ENCODE measurements at regions not wholly inside any gene's neighbourhood (a gene's known extent, or its start where the extent isn't known, plus 50 kb on each side); places are given as distances from the start of the nearest gene placed in this dataset.

DNA sequence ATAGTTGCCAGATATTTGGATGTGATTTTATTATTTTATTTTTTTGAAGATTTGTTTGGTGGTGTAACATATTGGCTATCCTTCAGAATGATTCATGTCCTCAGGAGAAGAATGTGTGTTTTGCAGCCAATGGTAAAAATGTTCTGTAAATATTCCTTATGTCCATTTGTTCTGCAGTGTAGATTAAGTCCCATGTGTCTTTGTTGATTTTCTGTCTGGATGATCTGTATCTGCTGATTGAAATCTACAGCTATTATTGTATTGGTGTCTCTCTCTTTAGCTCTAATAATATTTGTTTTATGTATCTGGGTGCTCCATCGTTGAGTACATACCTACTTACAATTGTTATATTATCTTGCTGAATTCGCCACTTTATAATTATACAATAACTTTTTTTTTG, 1641.7 kb downstream of the OTOL1 start:
- no peak for ATAC-seq
- no peak for FAIRE-seq
- H3K27ac ChIP-seq, result no peak overlapping the region
- H3K4me1 ChIP-seq, result no peaks in the 10 kb centered on the region
- H3K4me2 ChIP-seq, result no peak overlapping the region
- 34% methylated on average over 2 of the region's 2 CpGs for WGBS (ENCODE audit: missing lambda C conversion rate)
- H3K9me3 ChIP-seq, result no peaks in the 10 kb centered on the region
- H3K4me3 ChIP-seq, result no peak overlapping the region
- no peak for DNase-seq (ENCODE audit: low read depth in 1 of 2, low spot score in 1 of 2)
- TF ChIP-seq NFE2L2 (conservative IDR thresholded peaks at IDR 0.05; ENCODE audit: low read length), result no peak
- TF ChIP-seq NPAS2 (CRISPR knock-in tag; IDR thresholded peaks at IDR 0.05; ENCODE audit: borderline replicate concordance), result no peak
- TF ChIP-seq, protein P1, sequence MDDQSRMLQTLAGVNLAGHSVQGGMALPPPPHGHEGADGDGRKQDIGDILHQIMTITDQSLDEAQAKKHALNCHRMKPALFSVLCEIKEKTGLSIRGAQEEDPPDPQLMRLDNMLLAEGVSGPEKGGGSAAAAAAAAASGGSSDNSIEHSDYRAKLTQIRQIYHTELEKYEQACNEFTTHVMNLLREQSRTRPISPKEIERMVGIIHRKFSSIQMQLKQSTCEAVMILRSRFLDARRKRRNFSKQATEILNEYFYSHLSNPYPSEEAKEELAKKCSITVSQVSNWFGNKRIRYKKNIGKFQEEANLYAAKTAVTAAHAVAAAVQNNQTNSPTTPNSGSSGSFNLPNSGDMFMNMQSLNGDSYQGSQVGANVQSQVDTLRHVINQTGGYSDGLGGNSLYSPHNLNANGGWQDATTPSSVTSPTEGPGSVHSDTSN (IDR thresholded peaks at IDR 0.05), result no peak
- no peak for TF ChIP-seq POLR2AphosphoS2 (conservative IDR thresholded peaks at IDR 0.05; ENCODE audit: low read length)
- TF ChIP-seq ZC3H11A (IDR thresholded peaks at IDR 0.05), result no peak
- no peak for TF ChIP-seq TP53 (CRISPR knock-in tag; IDR thresholded peaks at IDR 0.05)
- TF ChIP-seq FOSL2 (IDR thresholded peaks at IDR 0.05), result no peak
- no peak for TF ChIP-seq FOSL2 (CRISPR knock-in tag; IDR thresholded peaks at IDR 0.05)
- no peak for TF ChIP-seq BHLHE40 (IDR thresholded peaks at IDR 0.05; ENCODE audit: low read depth, low read length)
- no peak for TF ChIP-seq RCOR1 (IDR thresholded peaks at IDR 0.05; ENCODE audit: low read depth, low read length)
- TF ChIP-seq, protein P2, sequence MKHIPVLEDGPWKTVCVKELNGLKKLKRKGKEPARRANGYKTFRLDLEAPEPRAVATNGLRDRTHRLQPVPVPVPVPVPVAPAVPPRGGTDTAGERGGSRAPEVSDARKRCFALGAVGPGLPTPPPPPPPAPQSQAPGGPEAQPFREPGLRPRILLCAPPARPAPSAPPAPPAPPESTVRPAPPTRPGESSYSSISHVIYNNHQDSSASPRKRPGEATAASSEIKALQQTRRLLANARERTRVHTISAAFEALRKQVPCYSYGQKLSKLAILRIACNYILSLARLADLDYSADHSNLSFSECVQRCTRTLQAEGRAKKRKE (CRISPR knock-in tag; IDR thresholded peaks at IDR 0.05; ENCODE audit: low read depth), result no peak
- TF ChIP-seq, protein P3, sequence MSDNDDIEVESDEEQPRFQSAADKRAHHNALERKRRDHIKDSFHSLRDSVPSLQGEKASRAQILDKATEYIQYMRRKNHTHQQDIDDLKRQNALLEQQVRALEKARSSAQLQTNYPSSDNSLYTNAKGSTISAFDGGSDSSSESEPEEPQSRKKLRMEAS (IDR thresholded peaks at IDR 0.05), result no peak
- TF ChIP-seq MAFK (IDR thresholded peaks at IDR 0.05; ENCODE audit: partially characterized antibody), result no peak
- no peak for TF ChIP-seq EHMT2 (IDR thresholded peaks at IDR 0.05; ENCODE audit: low read depth)
- ChIA-PET CTCF (no interaction called here), POLR2A (no interaction called here)

DNA sequence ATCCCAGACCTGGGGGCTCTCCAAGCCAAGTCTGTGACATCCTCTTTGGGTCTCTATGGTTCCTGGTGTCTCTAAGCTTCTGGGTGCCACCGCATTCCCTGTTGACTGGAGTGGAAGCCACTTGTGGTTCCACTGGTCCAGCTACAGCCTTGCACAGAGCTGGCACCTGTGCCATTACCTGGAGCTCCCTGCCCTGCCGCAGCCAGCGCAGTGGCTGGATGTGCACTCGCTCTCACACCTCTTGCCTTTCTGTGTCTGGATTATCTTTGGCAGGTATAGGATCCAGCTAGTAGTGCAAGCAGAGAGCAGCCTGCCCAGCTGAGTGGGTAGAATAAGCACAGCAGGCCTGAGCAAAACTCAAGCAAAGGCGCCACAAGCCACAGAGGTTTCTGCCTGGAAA, 1635.5 kb downstream of the OTOL1 start:
- ATAC-seq (no peak), DNase-seq (ENCODE audit: low read depth in 1 of 2, low spot score in 1 of 2) (no peak), FAIRE-seq (no peak)
- Histone ChIP-seq H3K4me3 (no peak overlapping the region), H3K4me2 (no peak overlapping the region), H3K9me3 (peaks cover 8% of the 10 kb centered on the region), H3K27ac (no peak overlapping the region), H3K4me1 (no peaks in the 10 kb centered on the region)
- 55% methylated on average over 2 of the region's 5 CpGs for WGBS (ENCODE audit: missing lambda C conversion rate)
- no peak for TF ChIP-seq EHMT2 (IDR thresholded peaks at IDR 0.05; ENCODE audit: low read depth)
- TF ChIP-seq KDM1A (IDR thresholded peaks at IDR 0.05; ENCODE audit: low read depth), result no peak
- TF ChIP-seq ZNF302 (CRISPR knock-in tag; IDR thresholded peaks at IDR 0.05), result no peak
- no peak for TF ChIP-seq HOXB5 (CRISPR knock-in tag; IDR thresholded peaks at IDR 0.05)
- ChIA-PET POLR2A (no interaction called here), CTCF (interaction anchor here (1.4 kb wide), 1 partner anchor 295 kb away, joined by 3 read pairs; no protein-coding TSS in a partner anchor)

DNA sequence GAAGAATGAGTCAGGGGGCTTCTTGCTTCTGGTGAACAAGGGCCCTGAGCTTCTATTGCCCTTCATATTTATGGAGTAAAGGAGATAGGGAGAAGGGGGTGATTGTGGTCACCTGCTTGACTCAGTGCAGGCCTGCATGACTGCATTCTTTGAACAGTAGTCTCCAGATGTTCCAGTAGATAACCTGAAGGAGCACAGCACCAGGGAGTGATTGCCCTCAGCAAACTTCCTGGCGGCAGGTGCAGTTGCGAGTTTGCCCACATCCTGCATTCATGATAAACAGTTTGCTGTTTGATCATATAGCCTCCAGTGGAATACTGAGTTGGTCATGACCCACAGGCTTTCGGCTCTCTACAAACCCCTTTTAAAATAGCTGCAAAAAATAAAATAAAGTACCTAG, 1632.7 kb downstream of the OTOL1 start:
- Histone ChIP-seq H3K9me3 (peaks cover 25% of the 10 kb centered on the region), H3K4me1 (no peaks in the 10 kb centered on the region), H3K4me3 (no peak overlapping the region), H3K4me2 (no peak overlapping the region), H3K27ac (no peak overlapping the region)
- ChIA-PET CTCF (no interaction called here), POLR2A (no interaction called here)
- TF ChIP-seq HEYL (CRISPR knock-in tag; IDR thresholded peaks at IDR 0.05) (no peak), FOSL2 (IDR thresholded peaks at IDR 0.05) (no peak), FOSL2 (CRISPR knock-in tag; IDR thresholded peaks at IDR 0.05) (no peak), HOXA7 (CRISPR knock-in tag; IDR thresholded peaks at IDR 0.05) (no peak), TFCP2L1 (CRISPR knock-in tag; IDR thresholded peaks at IDR 0.05) (no peak), RCOR1 (IDR thresholded peaks at IDR 0.05; ENCODE audit: low read depth, low read length) (no peak), SMC3 (IDR thresholded peaks at IDR 0.05) (no peak), EP300 (IDR thresholded peaks at IDR 0.05) (no peak), TP53 (CRISPR knock-in tag; IDR thresholded peaks at IDR 0.05) (no peak), BHLHE40 (IDR thresholded peaks at IDR 0.05; ENCODE audit: low read depth, low read length) (no peak), NR3C1 (IDR thresholded peaks at IDR 0.05) (no peak), MYC (IDR thresholded peaks at IDR 0.05; ENCODE audit: borderline replicate concordance, low read length) (no peak), FOSB (CRISPR knock-in tag; IDR thresholded peaks at IDR 0.05) (no peak), EHF (CRISPR knock-in tag; IDR thresholded peaks at IDR 0.05) (no peak), ZNF302 (CRISPR knock-in tag; IDR thresholded peaks at IDR 0.05) (no peak)
- TF ChIP-seq, protein P4, sequence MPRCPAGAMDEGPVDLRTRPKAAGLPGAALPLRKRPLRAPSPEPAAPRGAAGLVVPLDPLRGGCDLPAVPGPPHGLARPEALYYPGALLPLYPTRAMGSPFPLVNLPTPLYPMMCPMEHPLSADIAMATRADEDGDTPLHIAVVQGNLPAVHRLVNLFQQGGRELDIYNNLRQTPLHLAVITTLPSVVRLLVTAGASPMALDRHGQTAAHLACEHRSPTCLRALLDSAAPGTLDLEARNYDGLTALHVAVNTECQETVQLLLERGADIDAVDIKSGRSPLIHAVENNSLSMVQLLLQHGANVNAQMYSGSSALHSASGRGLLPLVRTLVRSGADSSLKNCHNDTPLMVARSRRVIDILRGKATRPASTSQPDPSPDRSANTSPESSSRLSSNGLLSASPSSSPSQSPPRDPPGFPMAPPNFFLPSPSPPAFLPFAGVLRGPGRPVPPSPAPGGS (IDR thresholded peaks at IDR 0.05), result no peak
- FAIRE-seq (no peak), ATAC-seq (no peak), DNase-seq (ENCODE audit: low read depth in 1 of 2, low spot score in 1 of 2) (no peak)
- whole genome bisulfite sequencing (ENCODE audit: missing lambda C conversion rate), result 43% methylated on average over 3 of the region's 3 CpGs

Measured in A549 (cell line).